ENCODE measurements at regions not wholly inside any gene's neighbourhood (a gene's known extent, or its start where the extent isn't known, plus 50 kb on each side); places are given as distances from the start of the nearest gene placed in this dataset.

GRCh38 chr15:58309963-58310928 is 121.5 kb upstream of the LIPC start:
- ATAC-seq = no peak
- TF ChIP-seq ZNF565 (CRISPR knock-in tag; conservative IDR thresholded peaks at IDR 0.05; ENCODE audit: low read depth) (no peak), ZC3H10 (CRISPR knock-in tag; IDR thresholded peaks at IDR 0.05) (no peak), ARNTL (CRISPR knock-in tag; IDR thresholded peaks at IDR 0.05; ENCODE audit: borderline replicate concordance, low read depth) (no peak), BACH2 (CRISPR knock-in tag; IDR thresholded peaks at IDR 0.05; ENCODE audit: borderline replicate concordance) (no peak), PPARA (CRISPR knock-in tag; IDR thresholded peaks at IDR 0.05; ENCODE audit: borderline replicate concordance) (no peak), ISL1 (CRISPR knock-in tag; IDR thresholded peaks at IDR 0.05) (no peak), ZNF70 (CRISPR knock-in tag; IDR thresholded peaks at IDR 0.05) (no peak), SNAI2 (CRISPR knock-in tag; IDR thresholded peaks at IDR 0.05) (no peak), CSRNP3 (CRISPR knock-in tag; IDR thresholded peaks at IDR 0.05) (no peak), TSHZ2 (CRISPR knock-in tag; IDR thresholded peaks at IDR 0.05) (no peak), ZFP3 (CRISPR knock-in tag; IDR thresholded peaks at IDR 0.05) (no peak), ESRRG (CRISPR knock-in tag; IDR thresholded peaks at IDR 0.05) (no peak), PATZ1 (CRISPR knock-in tag; IDR thresholded peaks at IDR 0.05; ENCODE audit: borderline replicate concordance) (no peak), TCF4 (CRISPR knock-in tag; IDR thresholded peaks at IDR 0.05; ENCODE audit: borderline replicate concordance) (no peak), OSR1 (CRISPR knock-in tag; IDR thresholded peaks at IDR 0.05) (no peak), CSDC2 (CRISPR knock-in tag; IDR thresholded peaks at IDR 0.05) (no peak), POU6F1 (CRISPR knock-in tag; IDR thresholded peaks at IDR 0.05; ENCODE audit: borderline replicate concordance, low read depth) (no peak), RARB (CRISPR knock-in tag; IDR thresholded peaks at IDR 0.05) (no peak)

- TF ChIP-seq TOX (CRISPR knock-in tag; IDR thresholded peaks at IDR 0.05; ENCODE audit: borderline replicate concordance) = no peak
- no peak for TF ChIP-seq CREB5 (CRISPR knock-in tag; IDR thresholded peaks at IDR 0.05; ENCODE audit: low read depth)
- no peak for TF ChIP-seq OSR1 (CRISPR knock-in tag; IDR thresholded peaks at IDR 0.05)
- no peak for TF ChIP-seq CSDC2 (CRISPR knock-in tag; IDR thresholded peaks at IDR 0.05)
- TF ChIP-seq PPARA (CRISPR knock-in tag; IDR thresholded peaks at IDR 0.05; ENCODE audit: borderline replicate concordance) = no peak
- TF ChIP-seq CSRNP3 (CRISPR knock-in tag; IDR thresholded peaks at IDR 0.05) = no peak
- no peak for TF ChIP-seq ZNF70 (CRISPR knock-in tag; IDR thresholded peaks at IDR 0.05)
- no peak for TF ChIP-seq ZNF8 (CRISPR knock-in tag; IDR thresholded peaks at IDR 0.05)
- TF ChIP-seq ZC3H10 (CRISPR knock-in tag; IDR thresholded peaks at IDR 0.05) = no peak
- no peak for TF ChIP-seq PATZ1 (CRISPR knock-in tag; IDR thresholded peaks at IDR 0.05; ENCODE audit: borderline replicate concordance)
- no peak for TF ChIP-seq ZNF565 (CRISPR knock-in tag; conservative IDR thresholded peaks at IDR 0.05; ENCODE audit: low read depth)
- no peak for TF ChIP-seq ZFP3 (CRISPR knock-in tag; IDR thresholded peaks at IDR 0.05)
- TF ChIP-seq GLIS3 (CRISPR knock-in tag; IDR thresholded peaks at IDR 0.05) = no peak
- ATAC-seq = no peak
Measured at GRCh38 chr15:58311556-58311955, 120.2 kb upstream of the LIPC start.
